ENCODE measurements at regions not wholly inside any gene's neighbourhood (a gene's known extent, or its start where the extent isn't known, plus 50 kb on each side); places are given as distances from the start of the nearest gene placed in this dataset.

DNA sequence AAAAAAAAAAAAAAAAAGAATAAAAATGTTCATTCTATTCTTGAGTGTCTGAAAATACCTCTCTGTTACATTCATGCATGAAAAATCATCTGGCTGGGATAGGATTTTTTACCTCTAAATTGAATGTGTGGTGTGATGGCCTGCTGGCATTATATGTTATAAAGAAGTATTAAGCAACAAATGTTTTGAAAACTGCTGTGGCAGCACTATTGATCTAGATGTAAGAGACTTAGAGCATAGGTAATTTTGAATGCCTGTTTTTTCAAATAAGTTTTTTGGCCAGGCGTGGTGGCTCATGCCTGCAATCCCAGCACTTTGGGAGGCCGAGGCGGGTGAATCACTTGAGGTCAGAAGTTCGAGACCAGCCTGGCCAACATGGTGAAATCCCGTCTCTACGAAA lies 147.0 kb upstream of the LINC00305 start:
- Mint-ChIP-seq H3K27ac (no peak overlapping the region), H3K4me3 (no peak overlapping the region), H3K36me3 (no peaks in the 10 kb centered on the region), H3K9me3 (no peaks in the 10 kb centered on the region), H3K4me1 (peaks cover 8% of the 10 kb centered on the region), H3K27me3 (ENCODE audit: low read depth) (no peaks in the 10 kb centered on the region)
- TF ChIP-seq, protein P1, sequence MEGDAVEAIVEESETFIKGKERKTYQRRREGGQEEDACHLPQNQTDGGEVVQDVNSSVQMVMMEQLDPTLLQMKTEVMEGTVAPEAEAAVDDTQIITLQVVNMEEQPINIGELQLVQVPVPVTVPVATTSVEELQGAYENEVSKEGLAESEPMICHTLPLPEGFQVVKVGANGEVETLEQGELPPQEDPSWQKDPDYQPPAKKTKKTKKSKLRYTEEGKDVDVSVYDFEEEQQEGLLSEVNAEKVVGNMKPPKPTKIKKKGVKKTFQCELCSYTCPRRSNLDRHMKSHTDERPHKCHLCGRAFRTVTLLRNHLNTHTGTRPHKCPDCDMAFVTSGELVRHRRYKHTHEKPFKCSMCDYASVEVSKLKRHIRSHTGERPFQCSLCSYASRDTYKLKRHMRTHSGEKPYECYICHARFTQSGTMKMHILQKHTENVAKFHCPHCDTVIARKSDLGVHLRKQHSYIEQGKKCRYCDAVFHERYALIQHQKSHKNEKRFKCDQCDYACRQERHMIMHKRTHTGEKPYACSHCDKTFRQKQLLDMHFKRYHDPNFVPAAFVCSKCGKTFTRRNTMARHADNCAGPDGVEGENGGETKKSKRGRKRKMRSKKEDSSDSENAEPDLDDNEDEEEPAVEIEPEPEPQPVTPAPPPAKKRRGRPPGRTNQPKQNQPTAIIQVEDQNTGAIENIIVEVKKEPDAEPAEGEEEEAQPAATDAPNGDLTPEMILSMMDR (IDR thresholded peaks at IDR 0.05; ENCODE audit: unreplicated experiment) = no peak
- no peak for DNase-seq (ENCODE audit: low spot score in 2 of 2, unreplicated experiment in 2 of 2)

DNA sequence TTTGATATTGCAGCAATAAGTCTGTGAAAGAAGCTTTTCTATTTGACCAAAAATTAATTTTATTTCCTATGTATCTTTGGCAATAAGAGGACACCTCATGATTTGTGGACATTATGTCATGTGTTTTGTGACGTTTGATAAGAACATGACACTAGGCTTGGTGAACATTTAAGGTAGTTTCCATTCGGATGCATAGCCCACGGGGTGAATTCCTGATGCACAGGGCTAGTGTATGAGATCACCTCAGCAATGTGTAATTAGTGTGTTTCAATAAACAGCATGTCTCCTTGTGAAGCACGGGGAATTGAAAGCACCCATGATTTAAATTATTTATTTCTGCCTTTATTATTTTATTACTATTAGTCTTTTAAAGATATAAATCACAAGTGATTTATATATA lies 146.1 kb upstream of the LINC00305 start:
- TF ChIP-seq, protein P1 (IDR thresholded peaks at IDR 0.05; ENCODE audit: unreplicated experiment) = no peak
- Mint-ChIP-seq H3K4me1 (peaks cover 8% of the 10 kb centered on the region), H3K9me3 (no peaks in the 10 kb centered on the region), H3K36me3 (no peaks in the 10 kb centered on the region), H3K4me3 (no peak overlapping the region), H3K27me3 (ENCODE audit: low read depth) (no peaks in the 10 kb centered on the region), H3K27ac (no peak overlapping the region)
- DNase-seq (ENCODE audit: low spot score in 2 of 2, unreplicated experiment in 2 of 2) = no peak

DNA sequence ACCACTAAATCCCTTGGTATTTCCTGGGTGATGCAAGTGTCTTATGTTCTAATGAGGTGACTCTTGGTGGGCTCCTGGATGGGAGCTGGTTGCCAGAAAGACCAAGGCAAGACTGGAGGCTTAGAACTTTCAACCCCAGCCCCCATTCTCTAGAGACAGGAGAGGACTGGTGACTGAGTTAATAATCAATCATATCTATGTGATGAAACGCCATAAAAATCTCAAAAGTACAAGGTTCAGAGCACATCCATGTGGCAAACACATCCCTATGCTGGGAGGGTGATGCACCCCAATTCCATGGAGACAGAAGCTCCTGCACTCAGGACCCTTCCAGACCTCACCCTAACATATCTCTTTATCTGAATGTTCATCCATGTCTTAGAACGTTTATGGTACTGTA lies 139.5 kb upstream of the LINC00305 start:
- DNase-seq (ENCODE audit: low spot score in 2 of 2, unreplicated experiment in 2 of 2) = no peak
- TF ChIP-seq, protein P1 (IDR thresholded peaks at IDR 0.05; ENCODE audit: unreplicated experiment) = no peak
- no peak overlapping the region for H3K27ac Mint-ChIP-seq
- H3K4me1 Mint-ChIP-seq = no peaks in the 10 kb centered on the region
- H3K4me3 Mint-ChIP-seq = no peak overlapping the region
- no peaks in the 10 kb centered on the region for H3K27me3 Mint-ChIP-seq (ENCODE audit: low read depth)
- peaks cover 18% of the 10 kb centered on the region for H3K9me3 Mint-ChIP-seq
- H3K36me3 Mint-ChIP-seq = peaks cover 2% of the 10 kb centered on the region

DNA sequence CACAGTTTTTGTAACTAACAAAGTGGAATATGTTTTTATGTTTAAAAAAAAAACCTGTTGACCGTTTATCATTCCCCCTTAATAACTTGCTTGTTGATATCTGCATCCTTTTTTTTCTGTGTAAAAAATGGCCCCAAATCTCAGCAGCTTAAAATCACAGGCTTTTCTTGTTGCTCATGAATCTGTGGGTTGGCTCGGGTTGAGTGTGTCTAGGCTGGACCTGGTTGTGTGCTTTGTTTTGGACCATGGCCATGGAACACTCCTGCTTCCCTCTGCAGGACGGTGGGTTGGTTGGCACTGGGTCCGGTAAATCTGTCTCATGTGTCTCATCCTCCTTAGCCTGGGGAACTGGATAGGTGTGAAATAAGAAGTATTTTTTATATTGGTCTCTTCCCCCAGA lies 139.0 kb upstream of the LINC00305 start:
- no peak overlapping the region for H3K4me3 Mint-ChIP-seq
- H3K27ac Mint-ChIP-seq = no peak overlapping the region
- no peaks in the 10 kb centered on the region for H3K4me1 Mint-ChIP-seq
- peaks cover 18% of the 10 kb centered on the region for H3K9me3 Mint-ChIP-seq
- no peak for DNase-seq (ENCODE audit: low spot score in 2 of 2, unreplicated experiment in 2 of 2)
- TF ChIP-seq, protein P1 (IDR thresholded peaks at IDR 0.05; ENCODE audit: unreplicated experiment) = no peak
- H3K36me3 Mint-ChIP-seq = peaks cover 2% of the 10 kb centered on the region
- no peaks in the 10 kb centered on the region for H3K27me3 Mint-ChIP-seq (ENCODE audit: low read depth)

DNA sequence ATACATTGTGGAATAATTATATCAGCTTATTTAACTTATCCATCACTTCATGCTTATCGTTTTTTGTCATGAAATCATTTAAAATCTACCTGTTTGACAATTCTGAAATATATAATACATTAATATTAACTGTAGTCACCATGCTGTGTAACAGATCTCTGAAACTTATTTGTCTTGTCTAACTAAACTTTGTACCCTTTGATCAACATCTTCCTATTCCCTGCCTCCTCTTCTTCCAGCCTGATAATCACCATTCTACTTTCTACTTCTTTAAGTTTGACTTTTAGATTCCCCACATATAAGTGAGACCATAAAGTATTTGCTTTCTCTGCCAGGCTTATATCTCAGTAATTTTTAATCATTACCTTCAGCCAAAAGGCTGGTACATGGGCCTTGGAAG lies 134.2 kb upstream of the LINC00305 start:
- TF ChIP-seq, protein P1 (IDR thresholded peaks at IDR 0.05; ENCODE audit: unreplicated experiment) = no peak
- Mint-ChIP-seq H3K27ac (no peak overlapping the region), H3K27me3 (ENCODE audit: low read depth) (no peaks in the 10 kb centered on the region), H3K36me3 (peaks cover 5% of the 10 kb centered on the region), H3K4me1 (no peaks in the 10 kb centered on the region), H3K4me3 (no peak overlapping the region), H3K9me3 (peaks cover 34% of the 10 kb centered on the region)
- no peak for DNase-seq (ENCODE audit: low spot score in 2 of 2, unreplicated experiment in 2 of 2)

DNA sequence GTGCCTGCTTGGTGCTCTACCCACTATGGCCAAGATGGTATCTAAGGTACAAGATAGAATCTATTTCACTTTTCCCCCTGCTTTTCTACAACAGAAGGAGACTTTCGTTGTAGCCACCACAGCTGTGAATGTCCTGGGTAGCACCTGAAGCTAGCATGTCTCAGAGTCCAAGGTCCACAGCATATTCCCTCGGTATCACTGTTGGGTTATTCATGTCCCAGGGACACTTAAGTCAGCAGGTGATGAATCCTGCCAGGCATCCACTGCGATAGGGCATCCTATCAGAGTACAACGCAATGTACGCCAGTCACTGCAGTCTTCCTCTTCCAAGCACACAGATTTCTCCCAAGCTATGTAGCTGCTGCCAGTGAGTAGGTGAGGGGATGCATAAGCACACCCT lies 129.1 kb upstream of the LINC00305 start:
- H3K27ac Mint-ChIP-seq = no peak overlapping the region

More for the DNA sequence above, 129.1 kb upstream of the LINC00305 start:
- H3K9me3 Mint-ChIP-seq = peaks cover 35% of the 10 kb centered on the region
- TF ChIP-seq, protein P1 (IDR thresholded peaks at IDR 0.05; ENCODE audit: unreplicated experiment) = no peak
- no peak overlapping the region for H3K4me3 Mint-ChIP-seq
- H3K36me3 Mint-ChIP-seq = peaks cover 3% of the 10 kb centered on the region
- no peaks in the 10 kb centered on the region for H3K27me3 Mint-ChIP-seq (ENCODE audit: low read depth)
- DNase-seq (ENCODE audit: low spot score in 2 of 2, unreplicated experiment in 2 of 2) = no peak
- H3K4me1 Mint-ChIP-seq = peaks cover 12% of the 10 kb centered on the region
